AG09309 (cell line): ENCODE measurements at regions not wholly inside any gene's neighbourhood (a gene's known extent, or its start where the extent isn't known, plus 50 kb on each side); places are given as distances from the start of the nearest gene placed in this dataset.

Source experiments
- DNase-seq: peaks from one replicate; pipeline ENCODE4 v3.0.0-alpha.2; 2010; ENCODE audit warnings: low read depth
- H3K4me3 ChIP-seq: 2 replicates; pipeline ENCODE4 v1.5.1; 2011; ENCODE audit warnings: mild to moderate bottlenecking, low read depth, low read length, moderate library complexity; ENCODE audit not compliant: control insufficient read depth
- CTCF ChIP-seq: IDR thresholded peaks from 2 replicates; pipeline ENCODE4 v1.5.1; 2011; ENCODE audit warnings: mild to moderate bottlenecking, low read depth, low read length, inconsistent platforms; ENCODE audit not compliant: insufficient read depth, control insufficient read depth; ENCODE audit errors: missing control alignments

- no peak for TF ChIP-seq CTCF
- no peak for DNase-seq
- no peak overlapping the region for H3K4me3 ChIP-seq
Observed at GRCh38 chr13:81058916-81059290, 718.0 kb upstream of the SPRY2 start.

GRCh38 chr13:81058211-81058915, 717.4 kb upstream of the SPRY2 start:
- H3K4me3 ChIP-seq = no peak overlapping the region
- DNase-seq = no peak
- no peak for TF ChIP-seq CTCF

DNA sequence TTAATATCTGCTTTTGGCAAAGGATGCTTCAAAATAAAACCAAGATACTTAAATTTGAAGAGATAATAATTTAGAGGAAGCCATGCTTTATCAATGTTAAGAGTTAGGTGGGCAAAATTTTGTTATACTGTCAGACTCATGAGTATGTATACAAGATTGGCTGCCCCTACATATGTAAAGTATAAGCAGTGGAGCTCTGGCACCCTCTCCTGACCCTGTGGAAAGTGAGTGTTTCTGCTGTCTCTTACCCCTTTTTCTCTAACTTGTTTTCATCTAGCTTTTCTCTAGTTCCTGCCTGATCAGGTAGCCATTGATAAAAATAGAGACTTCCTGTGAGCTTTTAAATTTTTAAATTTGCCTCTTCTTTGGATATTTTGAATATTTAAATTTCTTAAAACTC, 710.9 kb upstream of the SPRY2 start:
- TF ChIP-seq CTCF = no peak
- no peak for DNase-seq
- no peak overlapping the region for H3K4me3 ChIP-seq

- TF ChIP-seq CTCF = no peak
- H3K4me3 ChIP-seq = no peak overlapping the region
- no peak for DNase-seq
Observed at GRCh38 chr13:81048026-81048461, 707.1 kb upstream of the SPRY2 start.

GRCh38 chr13:81041761-81042160, 700.8 kb upstream of the SPRY2 start:
- no peak overlapping the region for H3K4me3 ChIP-seq
- no peak for DNase-seq
- no peak for TF ChIP-seq CTCF

- no peak overlapping the region for H3K4me3 ChIP-seq
- no peak for DNase-seq
- no peak for TF ChIP-seq CTCF
Observed at GRCh38 chr13:81031996-81032395, 691.1 kb upstream of the SPRY2 start.

GRCh38 chr13:81025091-81025490, 684.2 kb upstream of the SPRY2 start:
- no peak for TF ChIP-seq CTCF
- H3K4me3 ChIP-seq = no peak overlapping the region
- DNase-seq = no peak
